Right lung (tissue), 2 donors: ENCODE measurements at regions not wholly inside any gene's neighbourhood (a gene's known extent, or its start where the extent isn't known, plus 50 kb on each side); places are given as distances from the start of the nearest gene placed in this dataset.
"Not testable (repeated sequence)": the region's sequence is repeated elsewhere in the genome, so short reads cannot be mapped to it uniquely, and the experiment has no call there.

Experiments
- DNase-seq, 2 donors: peaks; one replicate each; pipeline ENCODE4 v3.0.0-alpha.2; 2013

DNA sequence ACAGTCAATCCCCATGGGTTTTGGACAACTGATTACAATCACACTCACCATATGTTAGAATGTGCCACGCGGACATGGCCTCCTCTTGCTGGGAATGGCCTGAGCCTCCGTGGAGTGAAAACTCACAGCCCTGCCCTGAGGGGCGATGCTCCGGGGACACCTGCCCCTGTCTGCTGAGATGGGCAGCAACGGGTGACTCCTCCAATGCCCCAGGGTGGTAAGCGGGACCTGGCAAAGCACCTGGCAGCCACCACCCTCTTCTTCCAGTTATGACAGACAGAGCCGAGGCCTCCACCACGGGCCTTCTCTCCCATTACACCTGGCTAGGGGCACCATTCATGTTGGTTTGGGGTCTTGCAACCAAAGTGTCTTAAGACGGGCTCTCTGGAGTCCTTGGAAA lies 94.9 kb upstream of the COL5A1 start:
- DNase-seq, result no peak

- no peak for DNase-seq
Observed at GRCh38 chr9:134547161-134548100, 94.2 kb upstream of the COL5A1 start.

- DNase-seq, result no peak
Observed at GRCh38 chr9:134548185-134548584, 93.4 kb upstream of the COL5A1 start.

DNA sequence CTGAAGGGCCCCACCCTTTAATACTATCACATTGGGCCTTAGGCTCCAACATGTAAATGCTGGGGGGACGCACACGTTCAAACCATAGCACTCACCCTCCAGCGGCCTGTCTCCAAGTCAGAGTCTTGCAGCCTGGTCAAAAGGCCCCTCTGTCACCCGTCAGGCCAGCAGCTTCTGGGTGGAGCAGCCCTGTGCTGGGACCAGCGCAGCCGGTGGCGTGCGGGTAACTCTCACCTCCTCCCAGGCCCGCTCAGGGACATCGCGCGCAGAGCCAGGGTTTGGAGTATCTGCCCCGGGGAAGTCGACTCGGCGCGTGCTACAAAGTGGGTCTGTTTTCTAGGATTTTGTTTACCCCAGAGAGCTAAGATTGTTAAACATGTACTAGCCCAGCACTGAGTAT lies 93.0 kb upstream of the COL5A1 start:
- no peak for DNase-seq

DNA sequence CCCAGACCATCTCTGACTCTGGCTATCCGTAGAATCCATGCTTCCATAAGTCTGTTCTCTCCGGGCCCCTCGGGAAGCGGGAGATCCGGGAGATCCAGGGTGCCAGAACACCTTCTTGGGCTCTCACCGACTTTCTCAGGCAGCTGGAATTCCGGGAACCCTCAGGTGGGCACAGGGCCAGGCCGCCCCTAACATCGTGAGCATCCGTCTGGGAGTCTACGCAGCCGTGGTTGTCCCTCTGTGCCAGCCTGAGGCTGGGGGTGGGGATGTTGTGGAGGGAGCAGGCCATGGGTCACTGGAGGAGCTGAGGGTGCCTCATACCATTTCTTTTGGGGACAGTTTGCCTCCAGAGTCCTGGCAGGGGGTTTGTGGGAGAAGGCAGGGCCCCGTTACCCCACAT lies 92.3 kb upstream of the COL5A1 start:
- DNase-seq, result no peak

DNA sequence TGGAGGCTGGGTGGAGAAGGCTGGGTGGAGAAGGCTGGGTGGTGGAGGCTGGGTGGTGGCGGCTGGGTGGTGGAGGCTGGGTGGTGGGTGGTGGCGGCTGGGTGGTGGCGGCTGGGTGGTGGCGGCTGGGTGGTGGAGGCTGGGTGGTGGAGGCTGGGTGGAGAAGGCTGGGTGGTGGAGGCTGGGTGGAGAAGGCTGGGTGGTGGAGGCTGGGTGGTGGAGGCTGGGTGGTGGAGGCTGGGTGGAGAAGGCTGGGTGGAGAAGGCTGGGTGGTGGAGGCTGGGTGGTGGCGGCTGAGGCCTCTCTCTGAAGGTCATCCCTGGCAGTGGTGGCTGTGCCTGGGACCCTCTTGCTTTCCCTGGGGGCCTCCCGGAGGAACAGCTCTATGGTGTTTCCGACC lies 91.5 kb upstream of the COL5A1 start:
- DNase-seq, result not testable (repeated sequence)

DNA sequence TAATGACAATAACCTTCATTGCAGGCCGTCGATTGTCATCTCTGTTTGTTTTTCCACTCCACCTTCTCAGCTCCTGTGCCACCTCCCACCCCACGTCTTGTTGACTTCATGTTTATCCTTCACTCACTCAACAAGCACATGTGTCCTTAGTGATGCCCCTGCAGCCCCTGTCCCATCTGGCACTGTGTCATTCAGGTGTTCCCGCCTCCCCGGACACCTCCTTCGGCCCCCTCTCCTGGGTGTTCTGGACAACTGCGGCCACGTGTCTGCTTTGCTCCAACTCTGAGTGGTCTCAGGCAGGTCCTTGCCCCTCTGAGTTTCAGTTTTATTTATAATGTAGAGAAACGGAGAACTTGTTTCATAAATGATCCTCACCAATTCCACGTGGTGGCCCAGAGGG lies 91.0 kb upstream of the COL5A1 start:
- DNase-seq, result no peak

GRCh38 chr9:134551176-134551575 lies 90.4 kb upstream of the COL5A1 start:
- no peak for DNase-seq

- peak; percentile 31 to 55 for DNase-seq
Observed at GRCh38 chr9:134551644-134552348, 89.8 kb upstream of the COL5A1 start.

DNA sequence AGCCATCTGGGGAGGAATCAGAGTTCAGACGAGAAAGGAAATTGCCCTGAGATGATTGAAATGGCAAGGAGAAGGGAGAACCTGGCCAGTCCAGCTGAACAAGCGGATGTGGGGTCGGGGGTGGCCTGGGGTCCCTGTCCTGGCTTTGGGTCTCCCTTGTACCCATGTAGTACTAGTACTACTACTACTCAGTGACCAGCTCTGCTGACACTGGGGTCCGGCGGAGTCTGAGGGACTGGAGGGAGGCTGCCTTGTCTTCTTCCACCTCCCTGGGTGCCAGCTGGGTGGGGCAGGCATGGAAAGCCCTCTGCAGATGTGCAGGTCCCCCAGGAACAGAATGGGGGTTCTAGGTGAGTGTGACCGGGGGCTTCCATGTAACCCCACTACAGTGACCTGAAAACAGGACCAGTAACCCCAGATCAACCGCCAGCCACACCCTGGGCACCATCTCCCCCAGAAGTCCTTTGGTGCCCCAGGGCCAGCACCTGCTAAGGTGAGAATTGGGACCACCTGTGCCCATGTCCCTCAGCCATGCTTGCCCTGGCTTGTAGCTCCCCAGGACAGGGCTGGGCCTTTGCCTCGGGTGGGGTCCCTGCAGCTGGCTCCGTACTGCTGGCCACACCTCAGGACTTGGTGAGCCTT lies 89.1 kb upstream of the COL5A1 start:
- DNase-seq, result no peak

GRCh38 chr9:134553061-134553891 lies 88.3 kb upstream of the COL5A1 start:
- no peak for DNase-seq

DNA sequence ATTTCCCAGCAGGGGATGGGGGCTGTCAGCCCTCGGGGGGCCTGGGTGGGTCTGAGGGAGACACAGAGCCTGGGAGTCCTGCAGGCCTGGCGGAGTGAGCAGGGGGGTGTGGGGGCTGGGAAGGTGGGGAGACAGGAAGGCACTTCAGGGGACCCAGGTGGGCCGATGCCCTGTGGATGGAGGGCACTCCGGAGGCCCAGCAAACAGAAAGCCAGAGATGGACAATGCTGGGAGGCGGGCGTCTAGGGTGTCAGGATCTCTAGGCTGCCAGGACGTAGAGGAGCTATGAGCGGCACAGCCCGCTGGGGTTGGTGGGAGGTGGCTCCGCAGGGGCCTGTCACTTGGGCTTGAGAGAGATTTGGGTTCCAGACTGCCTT lies 87.6 kb upstream of the COL5A1 start:
- DNase-seq, result no peak

DNA sequence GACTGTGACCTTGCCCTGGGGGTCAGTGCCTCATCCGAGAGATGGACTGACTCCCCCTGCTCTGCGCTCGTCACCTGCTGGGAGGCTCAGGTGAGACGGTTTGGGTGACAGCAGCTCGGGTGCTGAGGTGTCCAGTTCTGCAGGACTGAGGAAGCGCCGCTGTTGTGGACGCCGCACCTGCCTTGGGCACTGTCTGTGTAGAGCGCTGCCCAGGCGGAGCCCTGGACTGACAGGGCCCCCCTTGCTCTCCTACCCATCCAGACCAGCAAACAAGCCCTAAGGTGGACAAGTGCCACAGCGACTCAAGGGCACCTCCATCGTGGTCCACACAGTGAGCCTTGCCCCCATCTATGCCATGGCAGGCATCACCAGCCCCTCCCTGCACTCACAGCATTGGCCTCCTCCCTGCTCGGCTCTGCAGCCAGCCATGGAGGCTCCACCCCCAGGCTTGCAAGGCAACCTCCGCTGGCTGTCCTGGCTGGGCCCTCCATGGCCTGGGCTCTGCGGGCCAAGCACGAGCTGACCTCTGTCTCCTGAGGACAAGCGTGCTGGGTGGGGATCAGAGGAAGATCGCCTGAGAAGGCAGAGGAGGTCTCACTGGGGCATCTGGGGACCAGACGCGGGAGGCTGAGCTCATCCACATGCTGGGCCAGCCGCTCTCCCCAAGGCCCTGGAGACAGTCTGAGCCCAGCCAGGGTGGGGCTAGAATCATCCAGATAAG lies 87.1 kb upstream of the COL5A1 start:
- DNase-seq, result no peak

DNA sequence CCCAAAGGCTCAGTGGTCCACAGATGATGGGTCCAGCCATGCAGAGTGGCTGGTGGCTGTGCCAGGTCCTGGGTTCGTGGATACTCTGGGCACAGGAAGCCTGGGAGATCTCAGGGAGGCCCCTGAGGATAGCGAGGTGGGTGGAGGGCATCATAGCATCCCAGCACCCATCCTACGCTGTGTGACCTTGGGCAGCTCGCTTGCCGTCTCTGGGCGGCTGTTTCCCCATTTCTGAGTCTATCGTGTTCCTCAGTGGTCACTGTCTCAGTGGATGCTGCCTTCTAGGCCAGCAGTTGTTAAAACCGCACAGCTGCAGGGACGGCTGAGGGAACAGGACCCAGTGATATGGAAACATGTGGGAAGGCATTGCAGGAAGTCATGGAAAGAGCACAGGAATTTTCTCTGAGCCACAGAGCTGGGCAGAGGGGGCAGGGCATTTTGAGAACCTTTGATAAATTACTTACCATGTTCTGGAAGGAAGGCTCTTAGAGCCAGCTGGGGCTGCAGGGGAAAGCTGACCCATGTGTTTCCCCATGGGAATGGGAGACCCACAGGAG lies 86.4 kb upstream of the COL5A1 start:
- no peak for DNase-seq

GRCh38 chr9:134556531-134557068 lies 85.0 kb upstream of the COL5A1 start:
- DNase-seq, result peak; percentile 59 to 75

GRCh38 chr9:134557331-134557730 lies 84.3 kb upstream of the COL5A1 start:
- no peak for DNase-seq

DNA sequence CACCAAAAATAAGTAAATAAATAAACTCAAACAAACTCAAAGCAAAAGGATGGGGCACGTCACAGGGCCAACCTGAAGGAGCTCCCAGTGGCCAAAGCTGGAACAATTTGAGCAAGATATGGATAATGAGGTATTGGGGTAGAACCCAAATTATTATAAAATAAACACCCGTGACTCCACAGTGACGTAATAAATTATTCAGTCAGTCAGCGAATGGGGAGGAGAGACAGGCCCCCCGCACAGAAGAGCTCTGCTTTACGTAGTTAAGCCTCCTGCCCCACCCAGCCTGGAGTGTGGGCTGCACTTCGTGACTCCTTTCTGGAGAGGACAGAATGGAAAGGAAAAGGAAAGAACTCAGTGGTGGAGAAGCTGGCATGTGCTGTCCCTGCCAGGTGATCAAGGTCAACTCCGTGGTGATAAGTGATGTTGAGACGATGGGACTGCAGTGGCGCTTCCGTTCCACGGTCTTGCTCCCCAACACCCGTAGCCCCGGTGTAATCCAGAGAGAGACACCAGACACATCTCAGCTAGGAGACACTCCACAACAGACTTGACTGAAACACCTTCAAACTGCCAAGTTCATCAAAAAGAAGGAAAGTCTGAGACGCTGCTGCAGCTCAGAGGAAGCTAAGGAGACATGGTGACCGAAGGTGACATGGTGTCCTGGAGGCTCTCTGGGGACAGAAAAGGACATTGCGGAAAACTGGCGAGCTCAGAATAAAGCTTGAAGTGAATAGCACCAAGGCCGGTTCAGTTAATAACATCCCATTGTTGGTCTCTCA lies 83.3 kb upstream of the COL5A1 start:
- no peak for DNase-seq

DNA sequence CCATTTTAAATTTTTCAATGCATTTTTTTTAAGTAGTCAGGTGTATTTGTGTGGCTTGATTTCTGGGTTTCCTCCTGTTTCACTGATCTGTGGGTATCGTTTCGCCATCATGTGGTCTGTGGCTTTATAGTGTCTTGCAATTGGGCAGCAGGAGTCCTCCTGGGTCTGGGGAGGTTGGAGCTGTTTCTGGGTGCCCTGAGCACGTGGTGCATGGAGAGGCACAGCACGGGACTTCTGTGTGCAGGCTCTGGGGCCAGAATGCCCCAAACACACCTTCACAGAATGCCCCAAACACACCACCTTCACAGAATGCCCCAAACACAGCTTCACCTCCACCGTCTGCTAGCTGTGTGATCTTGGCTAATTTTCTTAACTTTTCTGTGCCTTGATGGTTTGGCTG lies 82.6 kb upstream of the COL5A1 start:
- DNase-seq, result no peak

GRCh38 chr9:134560206-134560605 lies 81.4 kb upstream of the COL5A1 start:
- no peak for DNase-seq

DNA sequence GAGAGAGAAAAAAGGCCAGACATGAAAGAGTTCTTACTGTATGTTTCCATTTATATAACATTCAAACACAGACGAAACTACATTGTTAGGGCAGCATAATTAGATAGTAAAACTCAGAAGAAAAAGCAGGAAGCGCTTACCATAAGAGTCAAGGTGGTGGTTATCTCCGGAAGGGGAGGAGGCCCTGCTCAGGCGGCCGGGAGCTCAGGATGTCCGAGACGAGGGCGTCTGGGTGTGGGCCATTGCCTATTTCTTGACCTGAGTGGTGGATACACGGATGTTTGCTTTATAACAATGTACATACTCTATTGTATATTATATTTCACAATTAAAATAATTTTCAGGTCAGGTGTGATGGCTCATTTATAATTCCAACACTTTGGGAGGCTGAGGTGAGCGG lies 80.9 kb upstream of the COL5A1 start:
- no peak for DNase-seq
